Neural progenitor cell (in vitro differentiated cells): ENCODE measurements at regions not wholly inside any gene's neighbourhood (a gene's known extent, or its start where the extent isn't known, plus 50 kb on each side); places are given as distances from the start of the nearest gene placed in this dataset.

Source experiments
- EZH2 ChIP-seq: fragments of 200-600 bp; sonication (generic); IDR thresholded peaks from 2 replicates; pipeline ENCODE4 v1.6.1; 2017; ENCODE audit warnings: antibody characterized with exemption, mild to moderate bottlenecking, moderate library complexity
- TF ChIP-seq, protein P1 (sequence below): fragments of 200-600 bp; sonication (generic); IDR thresholded peaks from 2 replicates; pipeline ENCODE4 v1.5.1; 2017; ENCODE audit warnings: antibody characterized with exemption, mild to moderate bottlenecking

DNA sequence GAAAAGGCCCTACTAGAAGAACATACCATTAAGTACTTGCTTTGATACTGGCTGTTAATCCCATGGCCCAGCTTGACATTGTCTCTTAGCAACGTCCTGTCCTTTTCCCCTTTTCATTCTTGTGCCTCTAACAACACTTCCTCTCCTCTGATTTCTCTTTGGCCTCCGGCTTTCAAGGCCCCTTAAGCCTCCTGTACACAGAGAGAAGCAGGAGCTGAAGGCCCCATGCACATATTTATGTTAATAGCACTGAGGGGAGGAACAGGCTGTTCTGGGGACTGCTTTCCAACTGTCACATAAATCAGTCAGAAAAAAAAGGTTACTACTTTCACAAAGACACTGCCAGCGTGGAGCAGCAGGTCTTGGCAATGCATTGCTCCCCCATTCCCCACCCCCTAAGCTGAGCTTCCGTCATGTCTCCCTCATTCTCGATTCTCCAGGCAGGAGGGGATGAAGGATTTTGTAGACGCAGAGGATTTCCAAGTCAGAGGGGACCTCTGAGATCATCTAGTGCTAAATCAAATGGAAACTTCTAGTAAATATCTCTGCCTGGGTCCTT lies 257.4 kb upstream of the ADAMTS9 start:
- TF ChIP-seq, protein P1, sequence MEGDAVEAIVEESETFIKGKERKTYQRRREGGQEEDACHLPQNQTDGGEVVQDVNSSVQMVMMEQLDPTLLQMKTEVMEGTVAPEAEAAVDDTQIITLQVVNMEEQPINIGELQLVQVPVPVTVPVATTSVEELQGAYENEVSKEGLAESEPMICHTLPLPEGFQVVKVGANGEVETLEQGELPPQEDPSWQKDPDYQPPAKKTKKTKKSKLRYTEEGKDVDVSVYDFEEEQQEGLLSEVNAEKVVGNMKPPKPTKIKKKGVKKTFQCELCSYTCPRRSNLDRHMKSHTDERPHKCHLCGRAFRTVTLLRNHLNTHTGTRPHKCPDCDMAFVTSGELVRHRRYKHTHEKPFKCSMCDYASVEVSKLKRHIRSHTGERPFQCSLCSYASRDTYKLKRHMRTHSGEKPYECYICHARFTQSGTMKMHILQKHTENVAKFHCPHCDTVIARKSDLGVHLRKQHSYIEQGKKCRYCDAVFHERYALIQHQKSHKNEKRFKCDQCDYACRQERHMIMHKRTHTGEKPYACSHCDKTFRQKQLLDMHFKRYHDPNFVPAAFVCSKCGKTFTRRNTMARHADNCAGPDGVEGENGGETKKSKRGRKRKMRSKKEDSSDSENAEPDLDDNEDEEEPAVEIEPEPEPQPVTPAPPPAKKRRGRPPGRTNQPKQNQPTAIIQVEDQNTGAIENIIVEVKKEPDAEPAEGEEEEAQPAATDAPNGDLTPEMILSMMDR: no peak
- no peak for TF ChIP-seq EZH2
